ENCODE measurements at regions not wholly inside any gene's neighbourhood (a gene's known extent, or its start where the extent isn't known, plus 50 kb on each side); places are given as distances from the start of the nearest gene placed in this dataset.

DNA sequence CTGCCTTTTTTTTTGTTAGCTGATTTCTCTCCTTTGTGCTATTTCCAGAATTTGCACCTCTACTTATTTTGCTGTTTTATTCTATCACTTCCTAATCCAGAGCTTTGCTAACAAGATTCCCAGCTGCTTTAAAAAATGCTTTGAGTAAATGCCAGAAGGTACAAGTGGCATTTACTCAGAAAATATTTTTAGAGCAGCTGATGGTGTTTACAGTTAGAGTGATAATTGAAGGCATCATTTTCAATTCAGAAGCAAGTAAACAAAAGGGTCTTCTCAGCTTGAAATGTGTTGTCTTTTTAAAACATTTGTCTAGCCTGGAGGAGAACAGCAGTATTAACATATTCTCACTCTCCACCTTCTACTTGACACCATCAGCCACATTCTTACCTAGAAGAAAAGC lies 99.9 kb downstream of the OTOR start:
- no peak for TF ChIP-seq GATA2 (IDR thresholded peaks at IDR 0.05; ENCODE audit: insufficient read depth, insufficient read length, low read depth, low read length)
- no peak for TF ChIP-seq JUN (IDR thresholded peaks at IDR 0.05; ENCODE audit: borderline replicate concordance, insufficient read depth, insufficient read length, low read depth)
- TF ChIP-seq, protein P1, sequence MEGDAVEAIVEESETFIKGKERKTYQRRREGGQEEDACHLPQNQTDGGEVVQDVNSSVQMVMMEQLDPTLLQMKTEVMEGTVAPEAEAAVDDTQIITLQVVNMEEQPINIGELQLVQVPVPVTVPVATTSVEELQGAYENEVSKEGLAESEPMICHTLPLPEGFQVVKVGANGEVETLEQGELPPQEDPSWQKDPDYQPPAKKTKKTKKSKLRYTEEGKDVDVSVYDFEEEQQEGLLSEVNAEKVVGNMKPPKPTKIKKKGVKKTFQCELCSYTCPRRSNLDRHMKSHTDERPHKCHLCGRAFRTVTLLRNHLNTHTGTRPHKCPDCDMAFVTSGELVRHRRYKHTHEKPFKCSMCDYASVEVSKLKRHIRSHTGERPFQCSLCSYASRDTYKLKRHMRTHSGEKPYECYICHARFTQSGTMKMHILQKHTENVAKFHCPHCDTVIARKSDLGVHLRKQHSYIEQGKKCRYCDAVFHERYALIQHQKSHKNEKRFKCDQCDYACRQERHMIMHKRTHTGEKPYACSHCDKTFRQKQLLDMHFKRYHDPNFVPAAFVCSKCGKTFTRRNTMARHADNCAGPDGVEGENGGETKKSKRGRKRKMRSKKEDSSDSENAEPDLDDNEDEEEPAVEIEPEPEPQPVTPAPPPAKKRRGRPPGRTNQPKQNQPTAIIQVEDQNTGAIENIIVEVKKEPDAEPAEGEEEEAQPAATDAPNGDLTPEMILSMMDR (IDR thresholded peaks at IDR 0.05; ENCODE audit: extremely low read depth in 1 of 2, insufficient read depth in 1 of 2, low read depth in 1 of 2, low read length in 2 of 2): no peak
- TF ChIP-seq MYC (IDR thresholded peaks at IDR 0.05; ENCODE audit: low read depth, low read length): no peak
- no peak for TF ChIP-seq EZH2 (IDR thresholded peaks at IDR 0.05; ENCODE audit: borderline replicate concordance, low read depth, low read length, severe bottlenecking)
- TF ChIP-seq POLR2AphosphoS5 (IDR thresholded peaks at IDR 0.05; ENCODE audit: insufficient read depth, low read depth, low read length): no peak
- TF ChIP-seq, protein P2, sequence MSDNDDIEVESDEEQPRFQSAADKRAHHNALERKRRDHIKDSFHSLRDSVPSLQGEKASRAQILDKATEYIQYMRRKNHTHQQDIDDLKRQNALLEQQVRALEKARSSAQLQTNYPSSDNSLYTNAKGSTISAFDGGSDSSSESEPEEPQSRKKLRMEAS (IDR thresholded peaks at IDR 0.05; ENCODE audit: insufficient read depth, insufficient read length): no peak
- no peak for TF ChIP-seq POLR2A (IDR thresholded peaks at IDR 0.05; ENCODE audit: low read depth, low read length)
- no peak for TF ChIP-seq FOS (IDR thresholded peaks at IDR 0.05; ENCODE audit: borderline replicate concordance, insufficient read depth, low read length)
- CTCF ChIA-PET: interaction anchor here (1.0 kb wide), 1 partner anchor 27 kb away, joined by 3 read pairs; no protein-coding TSS in a partner anchor
- H3K9ac ChIP-seq (replicated peaks; ENCODE audit: extremely low read depth, insufficient read depth, low read length): no peak overlapping the region
- H3K9me3 ChIP-seq (replicated peaks; ENCODE audit: control insufficient read depth, insufficient read depth, low read length): no peaks in the 10 kb centered on the region
- H3K79me2 ChIP-seq (ENCODE audit: control insufficient read depth, insufficient read depth, low read length): no peaks in the 10 kb centered on the region
- H3K4me3 ChIP-seq (replicated peaks in 1 of 3; ENCODE audit: insufficient read depth in 1 of 3, low read depth in 1 of 3, low read length in 3 of 3): no peak overlapping the region
- POLR2A ChIA-PET: no interaction called here
- no peak overlapping the region for H3K4me2 ChIP-seq (ENCODE audit: insufficient read depth, low read length)
- dilution Hi-C loops (cut with MboI; ENCODE audit: extremely low pct_ligation_motif_present, low sequenced_read_pairs) (no loop called here), intact Hi-C loops (cut with micrococcal nuclease) (no loop called here)
- H3K4me1 ChIP-seq (ENCODE audit: control insufficient read depth, extremely low read depth, insufficient read depth, low read length): no peaks in the 10 kb centered on the region
- H3K27ac ChIP-seq (ENCODE audit: insufficient read depth, low read depth, low read length): no peak overlapping the region
- no peaks in the 10 kb centered on the region for H3K9me1 ChIP-seq (replicated peaks; ENCODE audit: control insufficient read depth, extremely low read depth, insufficient read depth, low read length)
- H3K27me3 ChIP-seq (ENCODE audit: control insufficient read depth in 2 of 2, insufficient read depth in 2 of 2, low read length in 2 of 2): no peaks in the 10 kb centered on the region
- no peak overlapping the region for H2AFZ ChIP-seq (ENCODE audit: low read depth, low read length)
- BruUV-seq (replicated peaks): no TSS peak
- FAIRE-seq: no peak
- H3K36me3 ChIP-seq (ENCODE audit: control insufficient read depth in 2 of 2, extremely low read depth in 1 of 2, insufficient read depth in 2 of 2, low read length in 2 of 2): no peaks in the 10 kb centered on the region
- DNase-seq (ENCODE audit: low read depth, low spot score): no peak
- no peaks in the 10 kb centered on the region for H4K20me1 ChIP-seq (replicated peaks; ENCODE audit: control insufficient read depth, extremely low read depth, insufficient read depth, low read length)
